Epidermal melanocyte (primary cell): ENCODE measurements at regions not wholly inside any gene's neighbourhood (a gene's known extent, or its start where the extent isn't known, plus 50 kb on each side); places are given as distances from the start of the nearest gene placed in this dataset.

Experiments
- DNase-seq: peaks from one replicate; pipeline ENCODE4 v3.0.0; 2011; ENCODE audit warnings: low spot score; ENCODE audit not compliant: insufficient read length

- DNase-seq: no peak
Measured at GRCh38 chr2:15041429-15041837, 408.9 kb downstream of the LRATD1 start.

- no peak for DNase-seq
Measured at GRCh38 chr2:15042801-15043217, 410.3 kb downstream of the LRATD1 start.

GRCh38 chr2:15043336-15044058, 411.0 kb downstream of the LRATD1 start:
- DNase-seq: no peak

- no peak for DNase-seq
Measured at GRCh38 chr2:15045054-15045453, 412.5 kb downstream of the LRATD1 start.

- no peak for DNase-seq
Measured at GRCh38 chr2:15047184-15047583, 414.7 kb downstream of the LRATD1 start.

GRCh38 chr2:15048000-15048399, 415.5 kb downstream of the LRATD1 start:
- DNase-seq: no peak

- DNase-seq: no peak
Measured at GRCh38 chr2:15049096-15049993, 416.8 kb downstream of the LRATD1 start.

- DNase-seq: no peak
Measured at GRCh38 chr2:15050483-15050882, 418.0 kb downstream of the LRATD1 start.

GRCh38 chr2:15053542-15053941, 421.0 kb downstream of the LRATD1 start:
- no peak for DNase-seq

- no peak for DNase-seq
Measured at GRCh38 chr2:15058015-15058720, 425.7 kb downstream of the LRATD1 start.

- DNase-seq: no peak
Measured at GRCh38 chr2:15058721-15059157, 426.2 kb downstream of the LRATD1 start.

GRCh38 chr2:15059870-15060512, 427.5 kb downstream of the LRATD1 start:
- no peak for DNase-seq

- no peak for DNase-seq
Measured at GRCh38 chr2:15061268-15061667, 428.8 kb downstream of the LRATD1 start.

GRCh38 chr2:15066138-15066537, 433.6 kb downstream of the LRATD1 start:
- no peak for DNase-seq

GRCh38 chr2:15069149-15069548, 436.6 kb downstream of the LRATD1 start:
- no peak for DNase-seq

- DNase-seq: no peak
Measured at GRCh38 chr2:15072836-15073235, 440.3 kb downstream of the LRATD1 start.

- DNase-seq: no peak
Measured at GRCh38 chr2:15073664-15074063, 441.1 kb downstream of the LRATD1 start.

- no peak for DNase-seq
Measured at GRCh38 chr2:15074319-15074718, 441.8 kb downstream of the LRATD1 start.

- DNase-seq: no peak
Measured at GRCh38 chr2:15074751-15075700, 442.5 kb downstream of the LRATD1 start.

GRCh38 chr2:15076668-15077067, 444.2 kb downstream of the LRATD1 start:
- no peak for DNase-seq
